ENCODE measurements at regions not wholly inside any gene's neighbourhood (a gene's known extent, or its start where the extent isn't known, plus 50 kb on each side); places are given as distances from the start of the nearest gene placed in this dataset.

GRCh38 chr4:45569619-45570018, 554.2 kb downstream of the GABRG1 start:
- in situ Hi-C loops (cut with MboI; ENCODE audit: low pct_unique_long_range_greater_than_20kb, low sequenced_read_pairs, unreplicated experiment) = no loop called here
- no peak for TF ChIP-seq CTCF (IDR thresholded peaks at IDR 0.05; ENCODE audit: extremely low read depth, insufficient read depth, missing control alignments)

GRCh38 chr4:45568694-45569093, 555.2 kb downstream of the GABRG1 start:
- no peak for TF ChIP-seq CTCF (IDR thresholded peaks at IDR 0.05; ENCODE audit: extremely low read depth, insufficient read depth, missing control alignments)
- no peak for DNase-seq (ENCODE audit: low spot score)
- in situ Hi-C loops (cut with MboI; ENCODE audit: low pct_unique_long_range_greater_than_20kb, low sequenced_read_pairs, unreplicated experiment) = no loop called here

More at GRCh38 chr4:45569619-45570018, 554.2 kb downstream of the GABRG1 start:
- DNase-seq (ENCODE audit: low spot score) = no peak

GRCh38 chr4:45566896-45567603, 556.8 kb downstream of the GABRG1 start:
- in situ Hi-C loops (cut with MboI; ENCODE audit: low pct_unique_long_range_greater_than_20kb, low sequenced_read_pairs, unreplicated experiment) = no loop called here
- TF ChIP-seq CTCF (IDR thresholded peaks at IDR 0.05; ENCODE audit: extremely low read depth, insufficient read depth, missing control alignments) = no peak
- DNase-seq (ENCODE audit: low spot score) = no peak

- no peak for DNase-seq (ENCODE audit: low spot score)
- in situ Hi-C loops (cut with MboI; ENCODE audit: low pct_unique_long_range_greater_than_20kb, low sequenced_read_pairs, unreplicated experiment) = no loop called here
- TF ChIP-seq CTCF (IDR thresholded peaks at IDR 0.05; ENCODE audit: extremely low read depth, insufficient read depth, missing control alignments) = no peak
These were observed 569.4 kb downstream of the GABRG1 start for GRCh38 chr4:45554423-45554822.

- in situ Hi-C loops (cut with MboI; ENCODE audit: low pct_unique_long_range_greater_than_20kb, low sequenced_read_pairs, unreplicated experiment) = no loop called here
These were observed 573.0 kb downstream of the GABRG1 start for GRCh38 chr4:45550766-45551366.

GRCh38 chr4:45539142-45539814, 584.6 kb downstream of the GABRG1 start:
- no peak for TF ChIP-seq CTCF (IDR thresholded peaks at IDR 0.05; ENCODE audit: extremely low read depth, insufficient read depth, missing control alignments)
- in situ Hi-C loops (cut with MboI; ENCODE audit: low pct_unique_long_range_greater_than_20kb, low sequenced_read_pairs, unreplicated experiment) = no loop called here
- DNase-seq (ENCODE audit: low spot score) = no peak

More at GRCh38 chr4:45550766-45551366, 573.0 kb downstream of the GABRG1 start:
- no peak for DNase-seq (ENCODE audit: low spot score)
- TF ChIP-seq CTCF (IDR thresholded peaks at IDR 0.05; ENCODE audit: extremely low read depth, insufficient read depth, missing control alignments) = no peak

Data from GM13977 (cell line).